GM12878 (cell line): ENCODE measurements at regions not wholly inside any gene's neighbourhood (a gene's known extent, or its start where the extent isn't known, plus 50 kb on each side); places are given as distances from the start of the nearest gene placed in this dataset.

ENCODE experiments used
- ATAC-seq: fragments of 200-7000 bp; cut with Tn5 transposase; 3 replicates; pipeline ENCODE4 v1.9.1; 2020; ENCODE audit warnings: mild to moderate bottlenecking, moderate library complexity
- BruUV-seq: library from RNA; stranded (reverse); fragments of 400-500 nt; replicated peaks from 2 replicates; lab custom pipeline; 2021; lab: Mats Ljungman, UMichigan
- CTCF ChIA-PET: fragments of 300-600 bp; sonication (Branson Sonifier 250); formaldehyde crosslinking; extraction: SDS; loops from one replicate; lab custom pipeline; 2021; ENCODE audit warnings: inconsistent platforms; lab: Yijun Ruan, JAX
- POLR2A ChIA-PET: fragments of 350-600 bp; formaldehyde crosslinking; extraction: SDS; loops from one replicate; lab custom pipeline; 2021; ENCODE audit warnings: inconsistent platforms; lab: Charles Lee
- RAD21 ChIA-PET: fragments of 300-600 bp; sonication (Branson Sonifier 250); formaldehyde crosslinking; loops from one replicate; lab custom pipeline; 2023; ENCODE audit warnings: antibody characterized with exemption; ENCODE audit not compliant: unreplicated experiment; lab: Charles Lee
- SMC1A ChIA-PET: fragments of 300-600 bp; sonication (Branson Sonifier 250); formaldehyde crosslinking; loops from one replicate; lab custom pipeline; 2023; ENCODE audit not compliant: unreplicated experiment, uncharacterized antibody; lab: Charles Lee
- DNase-seq: peaks from one replicate; pipeline ENCODE4 v3.0.0-alpha.2; 2011; ENCODE audit warnings: low read depth, low spot score
- FAIRE-seq: peaks from 3 replicates; lab custom pipeline; 2011; peaks lifted over from hg19 to GRCh38; lab: Jason Lieb, UNC
- H2AFZ ChIP-seq: 2 replicates; pipeline ENCODE4 v1.6.0; 2011; ENCODE audit warnings: low read depth, low read length, control low read depth; ENCODE audit not compliant: control insufficient read depth
- H3K27ac ChIP-seq: 2 replicates; pipeline ENCODE4 v1.5.1; 2011; ENCODE audit warnings: control low read depth; ENCODE audit not compliant: control insufficient read depth, insufficient read depth
- H3K27me3 ChIP-seq, 2 experiments: replicated peaks in 1 of 2; 2 replicates each; pipeline versions ENCODE4 v1.6.0 to v1.6.1; 2011; ENCODE audit warnings: low read length in 1 of 2; ENCODE audit not compliant: control insufficient read depth in 2 of 2, insufficient read depth in 2 of 2
- H3K36me3 ChIP-seq, 2 experiments: 2 replicates each; pipeline ENCODE4 v1.5.1; 2011; ENCODE audit warnings: low read length in 1 of 2; ENCODE audit not compliant: control insufficient read depth in 2 of 2, insufficient read depth in 2 of 2
- H3K4me1 ChIP-seq: 2 replicates; pipeline ENCODE4 v1.6.1; 2011; ENCODE audit warnings: mild to moderate bottlenecking, low read length, moderate library complexity, mixed read lengths; ENCODE audit not compliant: control insufficient read depth, insufficient read depth
- H3K4me2 ChIP-seq: 2 replicates; pipeline ENCODE4 v1.6.0; 2011; ENCODE audit warnings: control low read depth; ENCODE audit not compliant: control insufficient read depth, insufficient read depth
- H3K4me3 ChIP-seq: fragments of 200-600 bp; sonication (generic); 2 replicates; pipeline ENCODE4 v1.5.1; 2016
- H3K79me2 ChIP-seq: 2 replicates; pipeline ENCODE4 v1.6.0; 2011; ENCODE audit warnings: low read length; ENCODE audit not compliant: control insufficient read depth, insufficient read depth
- H3K9ac ChIP-seq: 2 replicates; pipeline ENCODE4 v1.8.0; 2011; ENCODE audit warnings: low read length, control low read depth, mixed read lengths; ENCODE audit not compliant: control insufficient read depth, insufficient read depth
- H3K9me3 ChIP-seq: replicated peaks from 3 replicates; pipeline ENCODE4 v1.5.1; 2011; ENCODE audit warnings: mild to moderate bottlenecking, low read length; ENCODE audit not compliant: control insufficient read depth, insufficient read depth
- H4K20me1 ChIP-seq: 2 replicates; pipeline ENCODE4 v1.6.0; 2011; ENCODE audit not compliant: control insufficient read depth, insufficient read depth
- EZH2 ChIP-seq: IDR thresholded peaks from 2 replicates; pipeline ENCODE4 v1.6.1; 2012; ENCODE audit warnings: low read depth, mild to moderate bottlenecking, control low read depth, inconsistent platforms, low read length, borderline replicate concordance; ENCODE audit not compliant: control insufficient read depth
- IRF5 ChIP-seq: fragments of 450-650 bp; IDR thresholded peaks from 2 replicates; pipeline ENCODE4 v1.6.1; 2017; ENCODE audit warnings: borderline replicate concordance
- PML ChIP-seq: IDR thresholded peaks from 2 replicates; pipeline ENCODE4 v1.6.1; 2012; ENCODE audit warnings: low read length, inconsistent platforms
- SKIL ChIP-seq: fragments of 450-650 bp; IDR thresholded peaks from 2 replicates; pipeline ENCODE4 v1.6.1; 2017; ENCODE audit warnings: mild to moderate bottlenecking, low read depth, inconsistent platforms; ENCODE audit not compliant: poor library complexity, severe bottlenecking
- WGBS: methylation state at CpG from one replicate; pipeline ENCODE4 v1.1.6; 2016; ENCODE audit warnings: low lambda C conversion rate; ENCODE audit not compliant: insufficient replicate concordance, insufficient coverage; ENCODE audit errors: missing lambda C conversion rate; 5-methylcytosine and 5-hydroxymethylcytosine counted together
- in situ Hi-C: fragments of 300-500 bp; cut with MboI; formaldehyde crosslinking; loops from 9 replicates; pipeline ENCODE4 v1.14.3; 2018; ENCODE audit warnings: mixed read lengths
- intact Hi-C: fragments of 100-400 bp; cut with micrococcal nuclease; formaldehyde crosslinking; loops from one replicate; pipeline ENCODE4 v1.14.2; 2022; ENCODE audit not compliant: unreplicated experiment

GRCh38 chr9:11039006-11039405 is 426.2 kb upstream of the PTPRD start (continued):
- TF ChIP-seq IRF5 (no peak), SKIL (no peak)

- TF ChIP-seq EZH2 (no peak), PML (no peak)
- Histone ChIP-seq H2AFZ (no peak overlapping the region), H4K20me1 (no peaks in the 10 kb centered on the region), H3K27ac (no peak overlapping the region), H3K4me3 (no peak overlapping the region), H3K36me3 (no peaks in the 10 kb centered on the region), H3K27me3 (no peaks in the 10 kb centered on the region), H3K79me2 (no peaks in the 10 kb centered on the region), H3K4me1 (no peaks in the 10 kb centered on the region), H3K4me2 (no peak overlapping the region), H3K9me3 (no peaks in the 10 kb centered on the region), H3K9ac (no peak overlapping the region)
- ChIA-PET CTCF (no interaction called here), RAD21 (no interaction called here), POLR2A (no interaction called here), SMC1A (interaction anchor here (1.6 kb wide), 1 partner anchor 13 kb away, joined by 4 read pairs; no protein-coding TSS in a partner anchor)
- ATAC-seq = no peak
- intact Hi-C loops (no loop called here), in situ Hi-C loops (no loop called here)
- WGBS = 17% methylated on average over 2 of the region's 2 CpGs
- no TSS peak for BruUV-seq
- FAIRE-seq = no peak
- DNase-seq = no peak
Observed at GRCh38 chr9:11045589-11045988, 432.8 kb upstream of the PTPRD start.
